Smooth muscle cell (in vitro differentiated cells): ENCODE measurements at regions not wholly inside any gene's neighbourhood (a gene's known extent, or its start where the extent isn't known, plus 50 kb on each side); places are given as distances from the start of the nearest gene placed in this dataset.
"Not testable (repeated sequence)": the region's sequence is repeated elsewhere in the genome, so short reads cannot be mapped to it uniquely, and the experiment has no call there.

Source experiments
- DNase-seq: peaks from one replicate; lab custom pipeline; 2025; ENCODE audit not compliant: unreplicated experiment; lab: John Stamatoyannopoulos, UW
- H2AFZ ChIP-seq: fragments of 200-600 bp; sonication (generic); 2 replicates; pipeline ENCODE4 v1.6.0; 2016; ENCODE audit warnings: antibody characterized with exemption, low read depth, mild to moderate bottlenecking
- H3F3A ChIP-seq: fragments of 200-600 bp; sonication (generic); 2 replicates; pipeline ENCODE4 v1.6.0; 2017; ENCODE audit warnings: antibody characterized with exemption, low read depth
- H3K27ac ChIP-seq: fragments of 200-600 bp; sonication (generic); 2 replicates; pipeline ENCODE4 v1.5.1; 2016; ENCODE audit warnings: low read depth, mild to moderate bottlenecking
- H3K27me3 ChIP-seq: fragments of 200-600 bp; sonication (generic); 2 replicates; pipeline ENCODE4 v1.6.1; 2016; ENCODE audit warnings: low read depth, mild to moderate bottlenecking
- H3K36me3 ChIP-seq: fragments of 200-600 bp; sonication (generic); 2 replicates; pipeline ENCODE4 v1.5.1; 2016; ENCODE audit warnings: low read depth
- H3K4me1 ChIP-seq: fragments of 200-600 bp; sonication (generic); 2 replicates; pipeline ENCODE4 v1.5.1; 2016; ENCODE audit warnings: low read depth
- H3K4me2 ChIP-seq: fragments of 200-600 bp; sonication (generic); 2 replicates; pipeline ENCODE4 v1.6.0; 2016; ENCODE audit warnings: mild to moderate bottlenecking
- H3K4me3 ChIP-seq: fragments of 200-600 bp; sonication (generic); 2 replicates; pipeline ENCODE4 v1.5.1; 2016; ENCODE audit warnings: mild to moderate bottlenecking
- H3K79me2 ChIP-seq: fragments of 200-600 bp; sonication (generic); 2 replicates; pipeline ENCODE4 v1.6.0; 2016; ENCODE audit warnings: low read depth, mild to moderate bottlenecking
- H3K9ac ChIP-seq: fragments of 200-600 bp; sonication (generic); 2 replicates; pipeline ENCODE4 v1.6.0; 2016; ENCODE audit warnings: low read depth
- H3K9me3 ChIP-seq: fragments of 200-600 bp; sonication (generic); replicated peaks from 2 replicates; pipeline ENCODE4 v1.5.1; 2016; ENCODE audit warnings: low read depth
- H4K20me1 ChIP-seq: fragments of 200-600 bp; sonication (generic); 2 replicates; pipeline ENCODE4 v1.6.0; 2016; ENCODE audit warnings: low read depth
- WGBS: methylation state at CpG from one replicate; pipeline ENCODE4 v1.1.7; 2016; ENCODE audit warnings: low lambda C conversion rate; 5-methylcytosine and 5-hydroxymethylcytosine counted together
- TF ChIP-seq, protein P1 (sequence below): fragments of 200-600 bp; sonication (generic); IDR thresholded peaks from 2 replicates; pipeline ENCODE4 v1.5.1; 2017; ENCODE audit warnings: borderline replicate concordance, mild to moderate bottlenecking, antibody characterized with exemption; ENCODE audit not compliant: insufficient read depth, poor library complexity, severe bottlenecking

DNA sequence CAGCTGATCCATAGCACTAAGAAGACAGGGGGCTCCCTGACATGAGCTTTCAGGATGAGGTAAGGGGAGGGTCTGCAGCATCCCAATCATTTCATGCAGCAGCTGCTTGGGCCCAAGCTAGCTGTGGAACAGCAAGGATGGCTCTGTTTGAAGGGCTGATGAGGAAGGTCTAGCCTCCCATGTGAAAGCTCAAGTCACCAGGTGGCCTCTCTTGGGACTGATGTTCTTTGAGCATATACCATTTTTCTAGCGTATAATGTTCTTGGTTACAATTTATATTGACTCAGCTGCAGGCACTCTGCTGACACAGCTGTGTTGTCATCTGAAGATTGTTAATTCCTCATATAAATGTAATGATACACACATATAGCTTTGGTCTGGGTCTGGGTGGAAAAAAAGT, 87.0 kb downstream of the CD200R1L start:
- no peak overlapping the region for H3K27ac ChIP-seq
- H3K4me3 ChIP-seq: no peak overlapping the region
- H3K4me2 ChIP-seq: no peak overlapping the region
- H3F3A ChIP-seq: no peaks in the 10 kb centered on the region
- no peaks in the 10 kb centered on the region for H3K4me1 ChIP-seq
- WGBS: 93% methylated on average over 1 of the region's 1 CpG
- TF ChIP-seq, protein P1, sequence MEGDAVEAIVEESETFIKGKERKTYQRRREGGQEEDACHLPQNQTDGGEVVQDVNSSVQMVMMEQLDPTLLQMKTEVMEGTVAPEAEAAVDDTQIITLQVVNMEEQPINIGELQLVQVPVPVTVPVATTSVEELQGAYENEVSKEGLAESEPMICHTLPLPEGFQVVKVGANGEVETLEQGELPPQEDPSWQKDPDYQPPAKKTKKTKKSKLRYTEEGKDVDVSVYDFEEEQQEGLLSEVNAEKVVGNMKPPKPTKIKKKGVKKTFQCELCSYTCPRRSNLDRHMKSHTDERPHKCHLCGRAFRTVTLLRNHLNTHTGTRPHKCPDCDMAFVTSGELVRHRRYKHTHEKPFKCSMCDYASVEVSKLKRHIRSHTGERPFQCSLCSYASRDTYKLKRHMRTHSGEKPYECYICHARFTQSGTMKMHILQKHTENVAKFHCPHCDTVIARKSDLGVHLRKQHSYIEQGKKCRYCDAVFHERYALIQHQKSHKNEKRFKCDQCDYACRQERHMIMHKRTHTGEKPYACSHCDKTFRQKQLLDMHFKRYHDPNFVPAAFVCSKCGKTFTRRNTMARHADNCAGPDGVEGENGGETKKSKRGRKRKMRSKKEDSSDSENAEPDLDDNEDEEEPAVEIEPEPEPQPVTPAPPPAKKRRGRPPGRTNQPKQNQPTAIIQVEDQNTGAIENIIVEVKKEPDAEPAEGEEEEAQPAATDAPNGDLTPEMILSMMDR: no peak
- H3K9ac ChIP-seq: no peak overlapping the region
- no peak for DNase-seq
- H2AFZ ChIP-seq: no peak overlapping the region
- H3K9me3 ChIP-seq: no peaks in the 10 kb centered on the region
- H3K79me2 ChIP-seq: no peaks in the 10 kb centered on the region
- H4K20me1 ChIP-seq: no peaks in the 10 kb centered on the region
- H3K36me3 ChIP-seq: no peaks in the 10 kb centered on the region
- no peaks in the 10 kb centered on the region for H3K27me3 ChIP-seq

DNA sequence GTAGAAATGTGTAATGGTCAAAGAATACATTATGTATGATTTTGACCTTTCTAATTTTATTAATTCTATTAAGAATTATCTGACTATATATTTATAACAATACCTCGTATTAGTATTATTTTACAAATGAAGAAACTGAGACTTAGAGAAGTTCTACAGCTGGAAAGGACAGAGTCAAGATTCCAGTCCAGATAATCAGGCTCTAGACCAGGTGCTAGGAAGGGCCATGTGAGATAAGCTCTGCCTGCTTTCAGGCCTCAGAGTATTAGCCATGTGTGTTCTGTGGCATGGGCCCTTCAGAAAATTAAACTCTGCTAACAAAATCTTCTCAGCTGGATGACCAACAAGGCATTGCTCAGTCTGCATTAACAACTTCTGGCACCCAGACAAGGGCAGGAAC, 87.5 kb downstream of the CD200R1L start:
- H3K79me2 ChIP-seq: no peaks in the 10 kb centered on the region
- no peak overlapping the region for H3K27ac ChIP-seq
- no peak for DNase-seq
- H3K36me3 ChIP-seq: no peaks in the 10 kb centered on the region
- H4K20me1 ChIP-seq: no peaks in the 10 kb centered on the region
- no peak overlapping the region for H2AFZ ChIP-seq
- TF ChIP-seq, protein P1: no peak
- WGBS: 93% methylated on average over 1 of the region's 1 CpG
- H3K27me3 ChIP-seq: no peaks in the 10 kb centered on the region
- no peaks in the 10 kb centered on the region for H3K4me1 ChIP-seq
- no peak overlapping the region for H3K4me2 ChIP-seq
- H3K9me3 ChIP-seq: no peaks in the 10 kb centered on the region
- no peaks in the 10 kb centered on the region for H3F3A ChIP-seq
- H3K9ac ChIP-seq: no peak overlapping the region
- H3K4me3 ChIP-seq: no peak overlapping the region

DNA sequence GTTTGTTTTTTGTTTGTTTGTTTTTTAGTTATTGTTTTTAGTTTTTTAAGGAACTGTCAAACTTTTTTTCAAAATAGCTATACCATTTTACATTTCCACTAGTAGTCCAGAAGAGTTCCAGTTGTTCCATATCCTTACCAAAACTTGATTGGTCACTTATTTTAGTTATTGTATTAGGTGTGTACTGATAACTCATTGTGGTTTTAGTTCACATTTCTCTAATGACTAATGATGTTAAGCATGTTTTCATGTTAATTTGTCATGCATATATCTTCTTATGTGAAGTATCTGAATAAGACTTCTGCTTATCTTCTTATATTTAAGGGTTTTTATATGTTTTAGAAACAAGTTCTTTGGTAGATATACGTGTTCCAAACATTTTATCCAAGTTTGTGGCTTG, 89.5 kb downstream of the CD200R1L start:
- no peak overlapping the region for H3K27ac ChIP-seq
- WGBS: 97% methylated on average over 1 of the region's 1 CpG
- H3K4me3 ChIP-seq: no peak overlapping the region
- DNase-seq: no peak
- H3K9me3 ChIP-seq: no peaks in the 10 kb centered on the region
- no peaks in the 10 kb centered on the region for H3K36me3 ChIP-seq
- H2AFZ ChIP-seq: no peak overlapping the region
- H3K27me3 ChIP-seq: no peaks in the 10 kb centered on the region
- H3K9ac ChIP-seq: no peak overlapping the region
- no peak overlapping the region for H3K4me2 ChIP-seq
- no peaks in the 10 kb centered on the region for H4K20me1 ChIP-seq
- TF ChIP-seq, protein P1: no peak
- no peaks in the 10 kb centered on the region for H3K4me1 ChIP-seq
- no peaks in the 10 kb centered on the region for H3K79me2 ChIP-seq
- no peaks in the 10 kb centered on the region for H3F3A ChIP-seq

DNA sequence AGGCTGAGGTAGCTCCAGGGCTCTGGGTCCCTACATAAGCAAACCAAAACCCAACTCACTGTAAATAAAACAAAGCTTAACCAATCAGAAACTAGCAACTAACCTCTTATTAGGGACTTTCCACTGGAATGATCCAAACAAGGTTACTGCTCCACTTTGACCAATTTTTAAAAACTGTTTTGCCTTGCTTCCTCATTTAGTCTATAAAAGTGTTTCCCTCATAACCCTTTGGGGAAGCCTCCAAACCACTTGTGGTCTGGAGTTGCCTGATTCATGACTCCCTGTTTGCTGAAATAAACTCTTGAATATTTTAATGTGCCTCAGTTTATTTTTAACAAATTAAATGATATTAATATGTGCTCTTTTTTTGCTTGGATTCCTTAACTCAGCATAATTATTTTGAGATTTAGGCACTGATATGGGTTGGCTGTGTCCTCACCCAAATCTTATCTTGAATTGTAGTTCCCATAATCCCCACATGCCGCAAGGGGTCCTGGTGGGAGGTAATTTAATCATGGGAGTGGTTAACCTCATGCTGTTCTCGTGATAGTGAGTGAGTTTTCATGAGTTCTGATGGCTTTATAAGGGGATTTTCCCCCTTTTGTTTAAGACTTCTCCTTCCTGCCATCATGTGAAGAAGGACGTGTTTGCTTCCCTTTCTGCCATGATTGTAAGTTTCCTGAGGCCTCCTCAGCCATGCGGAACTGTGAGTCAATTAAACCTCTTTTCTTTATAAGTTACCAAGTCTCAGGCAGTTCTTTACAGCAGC, 90.6 kb downstream of the CD200R1L start:
- H3K79me2 ChIP-seq: no peaks in the 10 kb centered on the region
- H3F3A ChIP-seq: no peaks in the 10 kb centered on the region
- TF ChIP-seq, protein P1: no peak
- H2AFZ ChIP-seq: no peak overlapping the region
- no peaks in the 10 kb centered on the region for H3K36me3 ChIP-seq
- H3K27me3 ChIP-seq: no peaks in the 10 kb centered on the region
- H3K9ac ChIP-seq: no peak overlapping the region
- WGBS: 89% methylated on average over 4 of the region's 4 CpGs
- no peak overlapping the region for H3K27ac ChIP-seq
- no peak overlapping the region for H3K4me2 ChIP-seq
- H4K20me1 ChIP-seq: no peaks in the 10 kb centered on the region
- no peaks in the 10 kb centered on the region for H3K9me3 ChIP-seq
- H3K4me3 ChIP-seq: no peak overlapping the region
- no peaks in the 10 kb centered on the region for H3K4me1 ChIP-seq
- no peak for DNase-seq

DNA sequence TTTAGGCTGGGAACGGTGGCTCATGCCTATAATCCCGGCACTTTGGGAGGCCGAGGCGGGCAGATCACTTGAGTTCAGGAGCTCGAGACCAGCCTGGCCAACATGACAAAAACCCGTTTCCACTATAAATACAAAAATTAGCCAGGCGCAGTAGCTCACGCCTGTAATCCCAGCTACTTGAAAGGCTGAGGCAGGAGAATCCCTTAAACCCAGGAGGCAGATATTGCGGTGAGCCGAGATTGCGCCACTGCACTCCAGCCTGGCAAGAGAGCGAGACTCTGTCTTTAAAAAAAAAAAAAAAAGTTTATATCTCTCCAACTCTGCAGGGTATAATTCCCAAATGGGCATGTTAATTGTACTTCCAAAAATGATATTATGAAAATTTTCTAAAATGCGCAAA, 91.6 kb downstream of the CD200R1L start:
- not testable (repeated sequence) for H3K79me2 ChIP-seq, DNase-seq
- 71% methylated on average over 13 of the region's 13 CpGs for WGBS

More for the DNA sequence above, 91.6 kb downstream of the CD200R1L start:
- not testable (repeated sequence) for H3K27ac ChIP-seq, H3K36me3 ChIP-seq, H2AFZ ChIP-seq, H4K20me1 ChIP-seq, H3F3A ChIP-seq, H3K9me3 ChIP-seq, H3K4me2 ChIP-seq, H3K4me1 ChIP-seq, H3K27me3 ChIP-seq, H3K4me3 ChIP-seq, H3K9ac ChIP-seq
